MCF 10A (cell line): ENCODE measurements at regions not wholly inside any gene's neighbourhood (a gene's known extent, or its start where the extent isn't known, plus 50 kb on each side); places are given as distances from the start of the nearest gene placed in this dataset.

Source experiments
- BruUV-seq: library from RNA; stranded (reverse); fragments of 400-500 nt; replicated peaks from 2 replicates; lab custom pipeline; 2021; lab: Mats Ljungman, UMichigan
- CTCF ChIA-PET: fragments of 300-600 bp; sonication (Branson Sonifier 250); formaldehyde crosslinking; extraction: SDS; loops from one replicate; lab custom pipeline; 2021; ENCODE audit warnings: antibody characterized with exemption, inconsistent platforms; lab: Yijun Ruan, JAX
- POLR2A ChIA-PET: fragments of 300-600, 350-650 bp; sonication (Branson Sonifier 250); formaldehyde crosslinking; extraction: SDS; loops from one replicate; lab custom pipeline; 2020; ENCODE audit warnings: antibody characterized with exemption, inconsistent platforms; lab: Yijun Ruan, JAX
- DNase-seq: peaks from one replicate; pipeline ENCODE4 v3.0.0-alpha.2; 2018; ENCODE audit not compliant: unreplicated experiment
- H3K27ac Mint-ChIP-seq: one replicate; pipeline ENCODE4 v1.8.0; 2022; ENCODE audit warnings: mild to moderate bottlenecking, low read depth, mixed read lengths; ENCODE audit not compliant: unreplicated experiment
- H3K27me3 Mint-ChIP-seq: one replicate; pipeline ENCODE4 v1.8.0; 2022; ENCODE audit warnings: mixed read lengths; ENCODE audit not compliant: insufficient read depth, unreplicated experiment
- H3K36me3 Mint-ChIP-seq: one replicate; pipeline ENCODE4 v1.8.0; 2022; ENCODE audit warnings: mild to moderate bottlenecking, moderate library complexity, mixed read lengths; ENCODE audit not compliant: insufficient read depth, unreplicated experiment
- H3K4me1 Mint-ChIP-seq: one replicate; pipeline ENCODE4 v1.8.0; 2022; ENCODE audit warnings: mixed read lengths; ENCODE audit not compliant: insufficient read depth, unreplicated experiment
- H3K4me3 Mint-ChIP-seq: one replicate; pipeline ENCODE4 v1.8.0; 2022; ENCODE audit warnings: mild to moderate bottlenecking, moderate library complexity, mixed read lengths; ENCODE audit not compliant: unreplicated experiment
- H3K9me3 Mint-ChIP-seq: one replicate; pipeline ENCODE4 v1.8.0; 2022; ENCODE audit warnings: mixed read lengths; ENCODE audit not compliant: unreplicated experiment
- intact Hi-C: fragments of 100-400 bp; cut with micrococcal nuclease; formaldehyde crosslinking; loops from 2 replicates; pipeline ENCODE4 v1.14.1; 2022
- TF ChIP-seq, protein P1 (sequence below): fragments of 200-600 bp; IDR thresholded peaks from one replicate; pipeline ENCODE4 v1.8.0; 2022; ENCODE audit warnings: antibody characterized with exemption, mild to moderate bottlenecking; ENCODE audit not compliant: unreplicated experiment

GRCh38 chr5:52181403-52181802 is 606.3 kb upstream of the ITGA1 start:
- intact Hi-C loops = no loop called here
- H3K4me1 Mint-ChIP-seq = no peaks in the 10 kb centered on the region
- ChIA-PET POLR2A (no interaction called here), CTCF (no interaction called here)
- no peak overlapping the region for H3K4me3 Mint-ChIP-seq
- TF ChIP-seq, protein P1, sequence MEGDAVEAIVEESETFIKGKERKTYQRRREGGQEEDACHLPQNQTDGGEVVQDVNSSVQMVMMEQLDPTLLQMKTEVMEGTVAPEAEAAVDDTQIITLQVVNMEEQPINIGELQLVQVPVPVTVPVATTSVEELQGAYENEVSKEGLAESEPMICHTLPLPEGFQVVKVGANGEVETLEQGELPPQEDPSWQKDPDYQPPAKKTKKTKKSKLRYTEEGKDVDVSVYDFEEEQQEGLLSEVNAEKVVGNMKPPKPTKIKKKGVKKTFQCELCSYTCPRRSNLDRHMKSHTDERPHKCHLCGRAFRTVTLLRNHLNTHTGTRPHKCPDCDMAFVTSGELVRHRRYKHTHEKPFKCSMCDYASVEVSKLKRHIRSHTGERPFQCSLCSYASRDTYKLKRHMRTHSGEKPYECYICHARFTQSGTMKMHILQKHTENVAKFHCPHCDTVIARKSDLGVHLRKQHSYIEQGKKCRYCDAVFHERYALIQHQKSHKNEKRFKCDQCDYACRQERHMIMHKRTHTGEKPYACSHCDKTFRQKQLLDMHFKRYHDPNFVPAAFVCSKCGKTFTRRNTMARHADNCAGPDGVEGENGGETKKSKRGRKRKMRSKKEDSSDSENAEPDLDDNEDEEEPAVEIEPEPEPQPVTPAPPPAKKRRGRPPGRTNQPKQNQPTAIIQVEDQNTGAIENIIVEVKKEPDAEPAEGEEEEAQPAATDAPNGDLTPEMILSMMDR = no peak
- no peaks in the 10 kb centered on the region for H3K9me3 Mint-ChIP-seq
- H3K27ac Mint-ChIP-seq = no peak overlapping the region
- no peaks in the 10 kb centered on the region for H3K36me3 Mint-ChIP-seq
- DNase-seq = no peak
- peaks cover 31% of the 10 kb centered on the region for H3K27me3 Mint-ChIP-seq
- no TSS peak for BruUV-seq

- no TSS peak for BruUV-seq
- POLR2A ChIA-PET = no interaction called here
- H3K36me3 Mint-ChIP-seq = no peaks in the 10 kb centered on the region
These were observed 597.0 kb upstream of the ITGA1 start for GRCh38 chr5:52190737-52191136.

GRCh38 chr5:52199833-52200232 is 587.9 kb upstream of the ITGA1 start:
- H3K4me1 Mint-ChIP-seq = no peaks in the 10 kb centered on the region
- ChIA-PET CTCF (no interaction called here), POLR2A (no interaction called here)
- no peak overlapping the region for H3K27ac Mint-ChIP-seq
- no TSS peak for BruUV-seq
- TF ChIP-seq, protein P1 = no peak
- H3K4me3 Mint-ChIP-seq = no peak overlapping the region
- intact Hi-C loops = no loop called here
- no peaks in the 10 kb centered on the region for H3K36me3 Mint-ChIP-seq
- DNase-seq = no peak
- H3K27me3 Mint-ChIP-seq = peaks cover 38% of the 10 kb centered on the region
- no peaks in the 10 kb centered on the region for H3K9me3 Mint-ChIP-seq

More at GRCh38 chr5:52190737-52191136, 597.0 kb upstream of the ITGA1 start:
- Mint-ChIP-seq H3K9me3 (no peaks in the 10 kb centered on the region), H3K4me1 (no peaks in the 10 kb centered on the region), H3K4me3 (no peak overlapping the region), H3K27me3 (peaks cover 36% of the 10 kb centered on the region), H3K27ac (no peak overlapping the region)
- TF ChIP-seq, protein P1 = no peak
- CTCF ChIA-PET = no interaction called here
- intact Hi-C loops = no loop called here
- DNase-seq = no peak

DNA sequence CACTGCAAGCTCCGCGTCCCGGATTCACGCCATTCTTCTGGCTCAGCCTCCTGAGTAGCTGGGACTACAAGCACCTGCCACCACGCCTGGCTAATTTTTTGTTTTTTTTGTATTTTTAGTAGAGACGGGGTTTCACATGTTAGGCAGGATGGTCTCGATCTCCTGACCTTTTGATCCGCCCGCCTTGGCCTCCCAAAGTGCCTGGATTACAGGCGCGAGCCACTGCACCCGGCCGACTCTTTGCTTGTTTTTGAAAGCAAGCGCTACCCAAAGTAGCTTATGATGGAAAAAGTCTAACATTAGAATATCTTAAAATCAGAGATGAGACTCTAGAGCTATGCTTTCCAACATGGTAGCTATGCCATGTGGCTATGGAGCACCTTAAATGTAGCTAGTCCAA is 585.5 kb upstream of the ITGA1 start:
- BruUV-seq = no TSS peak
- CTCF ChIA-PET = no interaction called here
- TF ChIP-seq, protein P1 = no peak
- POLR2A ChIA-PET = no interaction called here
- Mint-ChIP-seq H3K36me3 (no peaks in the 10 kb centered on the region), H3K27ac (no peak overlapping the region), H3K9me3 (no peaks in the 10 kb centered on the region), H3K4me1 (no peaks in the 10 kb centered on the region), H3K27me3 (peaks cover 56% of the 10 kb centered on the region), H3K4me3 (no peak overlapping the region)
- intact Hi-C loops = no loop called here
- no peak for DNase-seq
